Heart left ventricle (tissue), 16 donors: ENCODE measurements at regions not wholly inside any gene's neighbourhood (a gene's known extent, or its start where the extent isn't known, plus 50 kb on each side); places are given as distances from the start of the nearest gene placed in this dataset.

Source experiments
- ATAC-seq, 4 donors: fragments of 200-7000 bp; cut with Tn5 transposase; one replicate each; pipeline ENCODE4 v1.9.1; 2020 to 2022; ENCODE audit warnings: moderate library complexity in 4 of 4, mild to moderate bottlenecking in 3 of 4, moderate number of reproducible peaks in 1 of 4
- DNase-seq, 5 donors: peaks; one replicate each; pipeline ENCODE4 v3.0.0-alpha.2; 2020
- H3K27ac ChIP-seq, 12 donors: fragments of 200-600 bp; sonication (generic) in 4 of 12; one replicate each; pipeline versions ENCODE4 v1.5.0 to v1.8.0; 2016 to 2022; ENCODE audit warnings: mild to moderate bottlenecking in 2 of 12
- H3K27me3 ChIP-seq, 9 donors: fragments of 200-600 bp; sonication (generic) in 2 of 9; one replicate each; pipeline versions ENCODE4 v1.5.1 to v1.8.0; 2016 to 2022; ENCODE audit warnings: mild to moderate bottlenecking in 3 of 9
- H3K36me3 ChIP-seq, 9 donors: fragments of 200-600 bp; sonication (generic) in 2 of 9; one replicate each; pipeline versions ENCODE4 v1.5.0 to v1.8.0; 2018 to 2022; ENCODE audit warnings: mild to moderate bottlenecking in 2 of 9
- H3K4me1 ChIP-seq, 12 donors: fragments of 200-600 bp; sonication (generic) in 4 of 12; one replicate each; pipeline versions ENCODE4 v1.5.0 to v1.8.0; 2016 to 2022; ENCODE audit warnings: mild to moderate bottlenecking in 3 of 12
- H3K4me3 ChIP-seq, 12 donors: fragments of 200-600 bp; sonication (generic) in 4 of 12; one replicate each; pipeline versions ENCODE4 v1.5.0 to v1.8.0; 2017 to 2022; ENCODE audit warnings: mild to moderate bottlenecking in 9 of 12, moderate library complexity in 4 of 12
- H3K9me3 ChIP-seq, 12 donors: fragments of 200-600 bp; sonication (generic) in 4 of 12; one replicate each; pipeline versions ENCODE4 v1.5.0 to v1.8.0; 2016 to 2022; ENCODE audit warnings: mild to moderate bottlenecking in 1 of 12
- CTCF ChIP-seq, 12 donors: fragments of 200-600 bp; sonication (generic) in 4 of 12; IDR thresholded peaks; one replicate each; pipeline versions ENCODE4 v1.5.0 to v1.8.0; 2018 to 2022; ENCODE audit warnings: antibody characterized with exemption in 12 of 12, mild to moderate bottlenecking in 5 of 12
- POLR2A ChIP-seq, 2 donors: fragments of 450-650 bp; IDR thresholded peaks; one replicate each; pipeline ENCODE4 v1.6.1; 2017; ENCODE audit warnings: antibody characterized with exemption in 2 of 2, mild to moderate bottlenecking in 2 of 2, moderate library complexity in 2 of 2
- WGBS, 4 donors: extraction: QIAGEN DNeasy Blood & Tissue Kit in 2 of 4; methylation state at CpG; one replicate each; pipeline versions ENCODE4 v1.1.5 to v1.1.7; 2013 to 2018; 5-methylcytosine and 5-hydroxymethylcytosine counted together
- intact Hi-C, 10 donors: fragments of 100-400 bp; cut with DNase I; formaldehyde crosslinking; loops; one replicate each; pipeline versions ENCODE4 v1.11.1 to v1.14.2; 2022
- donor health status: ischemic (EF 13 %, LVEDD 7.1; RV severe dilation, severe dysfunction).
- donor health status: healthy with polysubstance abuse.
- donor health status: DM: no; HTN: yes; CAD: no.
- donor health status: DM: no; HTN: no; CAD: no.
- donor health status: ischemic (EF 25% LVEDD 6.9; RV normal size, moderate dysfunction).
- donor health status: ischemic (EF 25% LVEDD 5.7; RV mildly dilated, moderate dysfunction).
- donor health status: healthy.
- donor health status: DM: yes; HTN: yes; CAD: no.
- donor health status: ischemic (EF 35%, LVEDD 5.7; RV mildly dilated, moderate dysfunction).
- donor health status: nonischemic (EF 11% LVEDD 7.7; RV severe dilation, severe dysfunction).
- donor health status: DM: yes; HTN: yes; CAD: no.
- donor health status: PGD.
- donor health status: ischemic (EF 29% LVEDD 5.4; RV normal size, mild dysfunction).
- donor health status: nonischemic (EF 23%, LVEDD 6.1; RV moderate dilation, normal function).

DNA sequence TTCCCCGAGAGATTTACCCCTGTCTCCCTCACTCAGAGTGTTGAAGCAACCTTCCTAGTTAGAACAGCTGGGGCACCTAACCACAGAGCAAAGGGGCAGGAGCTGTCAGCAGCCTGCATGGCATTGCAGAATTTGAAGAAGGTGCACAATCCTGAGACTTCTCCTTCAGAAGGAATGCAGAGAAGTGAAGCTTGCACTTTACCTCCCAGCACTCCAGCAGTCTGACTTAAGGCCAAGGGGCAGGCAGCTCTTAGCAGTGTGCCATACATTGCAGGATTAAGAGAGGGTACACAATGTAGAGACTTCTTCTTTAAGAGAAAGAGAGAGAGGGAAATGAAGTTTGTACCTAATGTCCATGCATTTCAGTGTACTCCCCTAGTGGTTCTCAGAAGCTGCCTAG, 236.0 kb upstream of the FBXL7 start:
- Histone ChIP-seq H3K4me1 (peaks cover 0 to 38% (median 13%) of the 10 kb centered on the region in 12 donors), H3K9me3 (peaks cover 0 to 8% (median 0%) of the 10 kb centered on the region in 12 donors), H3K36me3 (no peaks in the 10 kb centered on the region), H3K4me3 (no peak overlapping the region), H3K27me3 (no peaks in the 10 kb centered on the region), H3K27ac (no peak overlapping the region)
- ATAC-seq: peak in 1 of 4 donors; percentile 18
- 85 to 93% (median 89%) methylated on average over 1 of the region's 1 CpG for WGBS, 4 donors
- TF ChIP-seq POLR2A (IDR thresholded peaks at IDR 0.05) (no peak), CTCF (IDR thresholded peaks at IDR 0.05) (no peak)
- intact Hi-C loops: no loop called here
- DNase-seq: no peak

DNA sequence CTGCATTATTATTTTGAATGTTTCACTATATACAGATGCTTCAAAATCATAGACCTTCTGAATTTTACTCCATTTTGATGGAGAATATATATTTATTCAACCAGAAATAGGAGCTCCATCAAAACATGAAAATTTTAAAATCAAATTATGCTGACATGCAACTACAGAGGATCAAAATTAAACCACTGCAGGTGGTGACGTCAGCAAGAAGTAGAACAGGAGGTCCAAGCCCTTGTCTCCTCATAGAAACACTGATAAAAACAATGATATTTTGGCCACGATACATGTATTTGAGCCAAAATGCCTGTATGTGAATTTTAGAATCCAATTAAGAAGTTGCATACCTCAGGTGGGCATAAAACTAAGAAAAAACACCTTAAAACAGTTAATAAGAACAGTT, 236.6 kb upstream of the FBXL7 start:
- no peak overlapping the region for H3K27ac ChIP-seq
- H3K4me1 ChIP-seq: peaks cover 0 to 38% (median 13%) of the 10 kb centered on the region in 12 donors
- no peaks in the 10 kb centered on the region for H3K36me3 ChIP-seq
- TF ChIP-seq CTCF (IDR thresholded peaks at IDR 0.05) (no peak), POLR2A (IDR thresholded peaks at IDR 0.05) (no peak)
- 43 to 56% (median 50%) methylated on average over 2 of the region's 2 CpGs for WGBS, 4 donors
- H3K27me3 ChIP-seq: no peaks in the 10 kb centered on the region
- intact Hi-C loops: no loop called here
- peaks cover 0 to 8% (median 0%) of the 10 kb centered on the region in 12 donors for H3K9me3 ChIP-seq
- ATAC-seq (no peak), DNase-seq (no peak)
- no peak overlapping the region for H3K4me3 ChIP-seq

DNA sequence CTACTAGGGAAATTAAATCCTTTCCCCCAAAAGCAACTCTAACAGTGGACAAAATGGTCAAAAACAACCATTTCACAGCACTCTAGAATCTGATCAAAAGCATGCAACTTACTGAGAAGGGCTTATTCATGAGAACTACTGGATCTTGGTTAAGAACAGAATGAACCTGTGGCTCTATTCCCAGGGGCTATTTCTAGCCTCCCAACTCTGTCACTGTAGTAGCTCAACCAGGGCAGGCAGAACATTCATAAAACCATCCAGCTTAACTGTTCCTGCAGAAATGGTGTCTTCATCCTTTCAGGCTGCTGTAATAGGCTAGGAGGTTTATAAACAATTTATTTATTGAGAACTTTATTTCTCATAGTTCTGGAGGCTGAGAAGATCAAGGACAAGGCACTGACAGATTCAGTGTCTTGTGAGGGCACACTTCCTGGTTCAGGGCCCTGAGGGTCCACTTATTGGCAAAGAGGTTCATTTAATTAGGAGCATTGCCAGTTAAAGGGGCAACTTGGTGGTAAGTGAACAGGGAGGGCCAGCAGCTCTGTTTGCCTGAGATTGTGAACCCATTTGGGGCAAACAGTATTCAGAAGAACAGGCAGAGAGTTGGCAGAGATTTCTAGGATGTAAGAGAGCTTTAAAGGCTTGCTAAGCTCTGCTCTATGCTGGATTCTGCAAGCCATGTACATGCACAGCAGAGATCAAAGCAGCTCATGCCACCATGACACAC, 238.5 kb upstream of the FBXL7 start:
- no peaks in the 10 kb centered on the region for H3K9me3 ChIP-seq
- intact Hi-C loops: no loop called here
- peak overlapping the region in 11 of 12 donors; percentile 38 to 94 (median 74) for H3K27ac ChIP-seq
- DNase-seq: peak in 1 of 5 donors; percentile 25
- H3K4me3 ChIP-seq: peak overlapping the region in 1 of 12 donors; percentile 5
- ATAC-seq: peak; percentile 87 to 93 (median 89)
- no peaks in the 10 kb centered on the region for H3K36me3 ChIP-seq
- no peaks in the 10 kb centered on the region for H3K27me3 ChIP-seq
- TF ChIP-seq CTCF (IDR thresholded peaks at IDR 0.05) (no peak), POLR2A (IDR thresholded peaks at IDR 0.05) (no peak)
- H3K4me1 ChIP-seq: peaks cover 0 to 38% (median 13%) of the 10 kb centered on the region in 12 donors

GRCh38 chr5:15260356-15261268, 239.4 kb upstream of the FBXL7 start:
- 47 to 59% (median 55%) methylated on average over 7 of the region's 7 CpGs for WGBS, 4 donors
- Histone ChIP-seq H3K36me3 (no peaks in the 10 kb centered on the region), H3K27me3 (no peaks in the 10 kb centered on the region), H3K4me3 (peak overlapping the region in 2 of 12 donors; percentile 2 to 5), H3K27ac (peak overlapping the region in 11 of 12 donors; percentile 38 to 94 (median 74)), H3K9me3 (no peaks in the 10 kb centered on the region), H3K4me1 (peaks cover 0 to 38% (median 13%) of the 10 kb centered on the region in 12 donors)
- no peak for DNase-seq
- TF ChIP-seq CTCF (IDR thresholded peaks at IDR 0.05) (no peak), POLR2A (IDR thresholded peaks at IDR 0.05) (no peak)
- peak; percentile 47 to 82 (median 78) for ATAC-seq
- intact Hi-C loops: no loop called here
